ENCODE measurements at regions not wholly inside any gene's neighbourhood (a gene's known extent, or its start where the extent isn't known, plus 50 kb on each side); places are given as distances from the start of the nearest gene placed in this dataset.

DNA sequence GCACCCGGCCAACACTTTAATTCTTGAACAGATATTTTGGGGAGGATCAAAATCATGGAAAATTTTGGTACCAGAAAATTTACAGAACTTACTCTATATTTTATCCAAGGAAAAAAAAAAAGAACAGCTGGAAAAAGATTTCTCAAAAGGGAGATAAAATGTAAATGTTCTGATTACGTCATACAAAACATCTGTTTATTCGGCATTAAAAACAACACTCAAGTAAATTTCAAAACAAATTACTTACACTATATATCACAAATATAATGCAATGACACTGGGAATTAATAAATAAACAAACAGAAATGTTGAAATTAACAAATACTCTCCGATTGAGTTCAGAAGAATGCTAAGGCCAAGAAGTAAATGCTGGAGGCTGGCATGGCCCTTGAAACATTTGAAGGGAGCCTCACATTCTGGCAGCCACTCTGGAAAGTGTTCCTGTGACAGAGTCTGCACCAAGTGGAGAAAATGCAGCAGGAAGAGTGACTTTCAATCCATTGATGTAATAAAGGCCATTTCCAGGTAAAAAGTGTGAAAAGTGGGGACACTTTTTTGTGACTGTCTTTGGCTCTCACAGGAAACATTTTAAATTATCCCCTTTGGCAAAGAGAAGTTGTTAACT lies 486.0 kb upstream of the CTSO start:
- no peak for TF ChIP-seq POLR2AphosphoS5 (IDR thresholded peaks at IDR 0.05; ENCODE audit: insufficient read depth, low read depth, low read length)
- TF ChIP-seq CTCF (IDR thresholded peaks at IDR 0.05; ENCODE audit: extremely low read depth in 1 of 2, insufficient read depth in 1 of 2, low read depth in 1 of 2, low read length in 2 of 2), result no peak
- no peak for TF ChIP-seq POLR2A (IDR thresholded peaks at IDR 0.05; ENCODE audit: low read depth, low read length)
- no peak for TF ChIP-seq EZH2 (IDR thresholded peaks at IDR 0.05; ENCODE audit: borderline replicate concordance, low read depth, low read length, severe bottlenecking)
- no peak for TF ChIP-seq JUN (IDR thresholded peaks at IDR 0.05; ENCODE audit: borderline replicate concordance, insufficient read depth, insufficient read length, low read depth)

All from endothelial cell of umbilical vein (primary cell).